Gastrocnemius medialis (tissue), 4 donors: ENCODE measurements at regions not wholly inside any gene's neighbourhood (a gene's known extent, or its start where the extent isn't known, plus 50 kb on each side); places are given as distances from the start of the nearest gene placed in this dataset.

ENCODE experiments used
- ATAC-seq, 2 donors: fragments of 150-250 bp; one replicate each; pipeline ENCODE4 v1.9.1; 2016
- DNase-seq, 2 donors: peaks; one replicate each; pipeline ENCODE4 v3.0.0-alpha.2; 2019
- H3K27ac ChIP-seq, 4 donors: fragments of 200-600 bp; sonication (generic); 1 replicate in 1 of 4; 2 replicates in 3 of 4; pipeline ENCODE4 v1.5.1; 2016 to 2018; ENCODE audit warnings: mild to moderate bottlenecking in 2 of 4, moderate library complexity in 1 of 4
- H3K27me3 ChIP-seq, 3 donors: fragments of 200-600 bp; sonication (generic) in 2 of 3; 1 replicate in 1 of 3; 2 replicates in 2 of 3; pipeline versions ENCODE4 v1.5.1 to v1.6.0; 2016 to 2019; ENCODE audit warnings: mild to moderate bottlenecking in 1 of 3, moderate library complexity in 1 of 3
- H3K36me3 ChIP-seq, 2 donors: fragments of 200-600 bp; sonication (generic) in 1 of 2; one replicate each; pipeline ENCODE4 v1.5.1; 2017 to 2018
- H3K4me1 ChIP-seq, 2 donors: fragments of 200-600 bp; sonication (generic) in 1 of 2; one replicate each; pipeline ENCODE4 v1.5.1; 2016 to 2017; ENCODE audit warnings: mild to moderate bottlenecking in 2 of 2
- H3K4me3 ChIP-seq, 4 donors: fragments of 200-600 bp; sonication (generic) in 3 of 4; 1 replicate in 1 of 4; 2 replicates in 3 of 4; pipeline ENCODE4 v1.5.1; 2016 to 2019; ENCODE audit warnings: mild to moderate bottlenecking in 2 of 4
- H3K9me3 ChIP-seq, 3 donors: fragments of 200-600 bp; sonication (generic) in 2 of 3; 1 replicate in 1 of 3; 2 replicates in 2 of 3; pipeline ENCODE4 v1.5.1; 2016 to 2019
- POLR2A ChIP-seq, 2 donors: fragments of 450-650 bp; IDR thresholded peaks; one replicate each; pipeline ENCODE4 v1.6.1; 2017; ENCODE audit warnings: antibody characterized with exemption in 2 of 2, mild to moderate bottlenecking in 2 of 2, moderate library complexity in 2 of 2
- in situ Hi-C, 4 donors: fragments of 200-750 bp; cut with MboI; loops; one replicate each; pipeline versions ENCODE4 v1.15.0 to v1.8.0; 2017; ENCODE audit warnings: low sequenced_read_pairs in 4 of 4
- intact Hi-C: fragments of 100-400 bp; cut with DNase I; formaldehyde crosslinking; loops from one replicate; pipeline ENCODE4 v1.15.1; 2023; ENCODE audit warnings: low total_unique reads
- TF ChIP-seq, protein P1 (sequence below), 5 experiments: fragments of 450-650 bp in 3 of 5; fragments of 200-600 bp in 2 of 5; sonication (generic) in 2 of 5; IDR thresholded peaks in 4 of 5; conservative IDR thresholded peaks in 1 of 5; 1 replicate in 4 of 5; 2 replicates in 1 of 5; pipeline ENCODE4 v1.5.1; 2016 to 2019; ENCODE audit warnings: antibody characterized with exemption in 5 of 5, mild to moderate bottlenecking in 3 of 5, moderate library complexity in 3 of 5

DNA sequence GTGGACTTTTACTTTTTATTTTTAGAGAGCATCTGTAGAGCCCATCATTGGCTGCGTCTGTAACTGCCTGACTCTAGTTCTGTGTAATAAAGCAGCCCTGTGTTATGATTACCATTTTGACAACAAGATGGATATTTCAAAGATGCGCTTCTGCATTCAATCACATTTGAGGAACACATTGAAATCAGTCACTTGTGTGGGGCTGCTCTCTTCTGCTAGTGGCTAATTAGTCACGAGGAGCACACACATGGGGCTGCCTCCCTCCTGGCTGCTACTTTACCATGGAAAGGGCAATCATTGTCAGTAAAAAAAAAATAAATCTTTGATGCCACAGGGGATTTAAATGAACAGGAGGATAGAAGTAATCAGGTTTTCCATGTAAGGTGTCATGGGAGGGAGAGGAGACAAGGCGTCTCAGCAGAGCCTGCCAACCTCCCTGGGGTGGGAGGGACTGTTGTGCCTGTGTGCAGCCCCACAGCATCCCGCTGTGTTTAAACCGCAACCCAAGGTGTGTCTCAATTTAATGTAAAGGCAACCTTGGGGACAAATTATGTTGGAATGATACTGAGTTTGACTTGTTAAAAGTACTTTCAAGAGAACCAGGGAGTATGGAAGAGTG, 205.2 kb upstream of the COBL start:
- no peaks in the 10 kb centered on the region for H3K9me3 ChIP-seq
- no peak overlapping the region for H3K4me3 ChIP-seq
- DNase-seq (no peak), ATAC-seq (no peak)
- intact Hi-C loops = no loop called here
- no peaks in the 10 kb centered on the region for H3K4me1 ChIP-seq
- no peak overlapping the region for H3K27ac ChIP-seq
- TF ChIP-seq, protein P1, sequence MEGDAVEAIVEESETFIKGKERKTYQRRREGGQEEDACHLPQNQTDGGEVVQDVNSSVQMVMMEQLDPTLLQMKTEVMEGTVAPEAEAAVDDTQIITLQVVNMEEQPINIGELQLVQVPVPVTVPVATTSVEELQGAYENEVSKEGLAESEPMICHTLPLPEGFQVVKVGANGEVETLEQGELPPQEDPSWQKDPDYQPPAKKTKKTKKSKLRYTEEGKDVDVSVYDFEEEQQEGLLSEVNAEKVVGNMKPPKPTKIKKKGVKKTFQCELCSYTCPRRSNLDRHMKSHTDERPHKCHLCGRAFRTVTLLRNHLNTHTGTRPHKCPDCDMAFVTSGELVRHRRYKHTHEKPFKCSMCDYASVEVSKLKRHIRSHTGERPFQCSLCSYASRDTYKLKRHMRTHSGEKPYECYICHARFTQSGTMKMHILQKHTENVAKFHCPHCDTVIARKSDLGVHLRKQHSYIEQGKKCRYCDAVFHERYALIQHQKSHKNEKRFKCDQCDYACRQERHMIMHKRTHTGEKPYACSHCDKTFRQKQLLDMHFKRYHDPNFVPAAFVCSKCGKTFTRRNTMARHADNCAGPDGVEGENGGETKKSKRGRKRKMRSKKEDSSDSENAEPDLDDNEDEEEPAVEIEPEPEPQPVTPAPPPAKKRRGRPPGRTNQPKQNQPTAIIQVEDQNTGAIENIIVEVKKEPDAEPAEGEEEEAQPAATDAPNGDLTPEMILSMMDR (IDR thresholded peaks at IDR 0.05 in 4 of 5, conservative IDR thresholded peaks at IDR 0.05 in 1 of 5) = no peak
- TF ChIP-seq POLR2A (IDR thresholded peaks at IDR 0.05) = no peak
- H3K27me3 ChIP-seq = no peaks in the 10 kb centered on the region
- H3K36me3 ChIP-seq = no peaks in the 10 kb centered on the region
- in situ Hi-C loops = no loop called here

DNA sequence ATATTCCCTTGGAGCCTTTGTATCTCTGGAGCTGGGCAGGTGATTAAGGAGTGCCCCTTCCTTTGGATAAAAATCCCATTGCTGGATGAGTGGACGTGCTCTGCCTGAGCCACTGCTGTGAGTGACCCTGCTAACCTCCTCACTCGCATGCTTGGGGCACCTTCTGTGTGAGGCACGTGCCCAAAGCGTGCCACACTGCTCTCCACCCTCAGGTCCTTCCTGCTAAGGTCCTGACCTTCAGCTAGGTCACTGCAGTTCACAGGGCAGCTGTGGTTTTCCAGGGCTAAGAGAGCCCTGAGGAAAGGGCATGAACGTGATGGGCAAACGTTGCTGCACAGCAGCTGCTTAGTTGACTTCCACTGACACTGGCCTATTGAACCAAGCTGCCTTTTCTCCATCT, 204.4 kb upstream of the COBL start:
- in situ Hi-C loops (no loop called here), intact Hi-C loops (no loop called here)
- no peaks in the 10 kb centered on the region for H3K27me3 ChIP-seq
- H3K36me3 ChIP-seq = no peaks in the 10 kb centered on the region
- H3K27ac ChIP-seq = no peak overlapping the region
- H3K9me3 ChIP-seq = no peaks in the 10 kb centered on the region
- DNase-seq (no peak), ATAC-seq (no peak)
- no peaks in the 10 kb centered on the region for H3K4me1 ChIP-seq
- no peak overlapping the region for H3K4me3 ChIP-seq
- TF ChIP-seq, protein P1 (IDR thresholded peaks at IDR 0.05 in 4 of 5, conservative IDR thresholded peaks at IDR 0.05 in 1 of 5) = no peak
- no peak for TF ChIP-seq POLR2A (IDR thresholded peaks at IDR 0.05)

DNA sequence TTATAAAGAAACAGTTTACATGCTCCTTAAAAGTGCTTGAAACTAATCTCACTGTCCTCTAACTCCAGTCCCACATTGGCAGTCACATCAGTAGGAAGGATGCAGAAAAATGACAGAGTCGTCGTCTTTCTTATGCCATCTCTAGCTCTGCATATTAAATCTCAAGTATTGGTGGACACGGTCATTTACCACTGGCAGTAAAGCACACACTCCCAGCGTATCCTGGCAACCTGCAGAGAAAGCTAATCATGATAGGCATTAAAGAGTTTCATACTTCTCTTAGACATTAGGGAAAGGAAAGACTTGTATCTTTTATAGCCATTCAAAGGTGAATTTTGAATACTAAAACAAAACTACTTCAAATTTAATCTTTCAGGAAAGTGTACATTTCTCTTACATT, 202.0 kb upstream of the COBL start:
- intact Hi-C loops = no loop called here

DNA sequence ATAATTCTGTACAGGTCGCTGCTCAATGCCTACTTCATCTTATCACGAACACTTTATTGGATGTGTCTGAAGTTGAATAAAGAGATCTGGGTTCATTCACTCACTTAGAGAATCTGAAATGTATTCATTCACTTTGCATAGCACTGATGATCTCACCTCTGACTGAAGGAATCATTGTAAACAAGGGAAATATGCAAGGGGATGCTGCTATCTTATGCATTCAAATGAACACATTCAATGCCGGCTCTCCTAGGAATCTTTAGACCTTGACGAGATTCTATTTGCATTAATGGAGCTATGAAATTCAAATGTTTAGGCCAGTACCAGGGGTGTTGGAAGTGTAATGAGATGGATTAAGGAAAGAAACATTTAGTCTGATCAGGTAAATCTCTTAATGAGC, 200.6 kb upstream of the COBL start:
- Histone ChIP-seq H3K9me3 (no peaks in the 10 kb centered on the region), H3K27ac (no peak overlapping the region), H3K27me3 (no peaks in the 10 kb centered on the region), H3K4me1 (no peaks in the 10 kb centered on the region), H3K4me3 (no peak overlapping the region), H3K36me3 (no peaks in the 10 kb centered on the region)
- in situ Hi-C loops (no loop called here), intact Hi-C loops (no loop called here)
- ATAC-seq (no peak), DNase-seq (no peak)
- TF ChIP-seq, protein P1 (IDR thresholded peaks at IDR 0.05 in 4 of 5, conservative IDR thresholded peaks at IDR 0.05 in 1 of 5) = no peak
- no peak for TF ChIP-seq POLR2A (IDR thresholded peaks at IDR 0.05)

More for the DNA sequence above, 202.0 kb upstream of the COBL start:
- H3K9me3 ChIP-seq = no peaks in the 10 kb centered on the region
- H3K27me3 ChIP-seq = no peaks in the 10 kb centered on the region
- H3K27ac ChIP-seq = no peak overlapping the region
- DNase-seq = no peak
- ATAC-seq = no peak
- in situ Hi-C loops = no loop called here
- no peaks in the 10 kb centered on the region for H3K4me1 ChIP-seq
- TF ChIP-seq, protein P1 (IDR thresholded peaks at IDR 0.05 in 4 of 5, conservative IDR thresholded peaks at IDR 0.05 in 1 of 5) = no peak
- no peak for TF ChIP-seq POLR2A (IDR thresholded peaks at IDR 0.05)
- no peak overlapping the region for H3K4me3 ChIP-seq
- no peaks in the 10 kb centered on the region for H3K36me3 ChIP-seq

DNA sequence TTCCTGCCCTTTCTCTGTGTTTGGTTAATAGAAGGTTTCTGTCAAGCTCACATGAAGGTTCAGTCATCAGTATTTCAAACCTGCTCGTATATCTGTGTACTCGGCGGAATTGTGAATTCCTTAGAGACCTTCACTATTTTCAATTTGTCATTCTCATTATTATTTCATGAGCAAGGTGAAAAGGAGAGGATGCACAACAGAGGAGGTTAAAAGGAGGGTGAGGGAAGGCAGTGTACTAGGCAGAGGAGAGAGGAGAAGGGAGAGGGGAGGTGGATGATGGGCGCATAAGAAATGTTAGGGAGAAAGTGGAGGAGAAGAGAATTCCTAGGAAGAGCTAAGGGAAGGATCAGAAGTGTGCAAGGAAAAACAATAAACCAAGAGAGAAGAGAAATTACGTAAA, 185.0 kb upstream of the COBL start:
- Histone ChIP-seq H3K27ac (no peak overlapping the region), H3K4me3 (no peak overlapping the region), H3K36me3 (no peaks in the 10 kb centered on the region), H3K9me3 (no peaks in the 10 kb centered on the region), H3K4me1 (no peaks in the 10 kb centered on the region), H3K27me3 (no peaks in the 10 kb centered on the region)
- ATAC-seq = no peak
- TF ChIP-seq, protein P1 (IDR thresholded peaks at IDR 0.05 in 4 of 5, conservative IDR thresholded peaks at IDR 0.05 in 1 of 5) = no peak
- no peak for TF ChIP-seq POLR2A (IDR thresholded peaks at IDR 0.05)
- DNase-seq = no peak
- in situ Hi-C loops (no loop called here), intact Hi-C loops (no loop called here)
